ENCODE measurements at regions not wholly inside any gene's neighbourhood (a gene's known extent, or its start where the extent isn't known, plus 50 kb on each side); places are given as distances from the start of the nearest gene placed in this dataset.

- H3K79me1 ChIP-seq (ENCODE audit: low read length), result no peaks in the 10 kb centered on the region
- WGBS (ENCODE audit: extremely low coverage, insufficient coverage, insufficient read length), result no CpG with 5 or more reads among the region's 3 CpGs
- H3K14ac ChIP-seq (ENCODE audit: low read length), result no peak overlapping the region
- H2AK5ac ChIP-seq (ENCODE audit: low read length), result no peak overlapping the region
- H3K4me3 ChIP-seq (ENCODE audit: low read depth, low read length), result no peak overlapping the region
- no peak overlapping the region for H2AFZ ChIP-seq (ENCODE audit: insufficient read depth, low read length, poor library complexity)
- H3K23ac ChIP-seq (ENCODE audit: low read length), result no peak overlapping the region
- no peak overlapping the region for H4K12ac ChIP-seq (ENCODE audit: low read depth, low read length)
- no peak overlapping the region for H4K8ac ChIP-seq (ENCODE audit: low read depth, low read length)
- H2BK12ac ChIP-seq (ENCODE audit: low read length), result no peak overlapping the region
- H3K27ac ChIP-seq (ENCODE audit: low read depth, low read length), result no peak overlapping the region
- no peaks in the 10 kb centered on the region for H3K36me3 ChIP-seq (ENCODE audit: control insufficient read depth in 1 of 2, insufficient read depth in 2 of 2, low read length in 2 of 2)
- H3K9ac ChIP-seq (ENCODE audit: low read length), result no peak overlapping the region
- no peak overlapping the region for H3K4ac ChIP-seq (ENCODE audit: low read depth, low read length)
- no peak for DNase-seq
- H3K9me3 ChIP-seq (ENCODE audit: insufficient read depth, low read depth, low read length), result no peaks in the 10 kb centered on the region
- H3K27me3 ChIP-seq (ENCODE audit: insufficient read depth, low read length), result no peaks in the 10 kb centered on the region
- H4K91ac ChIP-seq (ENCODE audit: low read depth, low read length), result no peak overlapping the region
- no peak overlapping the region for H2BK120ac ChIP-seq (ENCODE audit: insufficient read depth, low read length, poor library complexity)
- H3K79me2 ChIP-seq (ENCODE audit: control insufficient read depth, insufficient read depth, low read length, poor library complexity), result no peaks in the 10 kb centered on the region
- H2BK5ac ChIP-seq (ENCODE audit: low read depth, low read length, poor library complexity), result no peak overlapping the region
- no peak overlapping the region for H3K18ac ChIP-seq (ENCODE audit: low read length)
- no peaks in the 10 kb centered on the region for H3K4me1 ChIP-seq (ENCODE audit: control insufficient read depth in 1 of 2, insufficient read depth in 2 of 2, low read length in 2 of 2)
- H3K4me2 ChIP-seq (ENCODE audit: low read length), result no peak overlapping the region
Observed at GRCh38 chr3:109225516-109225915, 89.0 kb downstream of the C3orf85 start.

GRCh38 chr3:109228391-109229080 lies 87.8 kb downstream of the DPPA2 start:
- H3K4ac ChIP-seq (ENCODE audit: low read depth, low read length), result no peak overlapping the region
- no peak overlapping the region for H3K4me3 ChIP-seq (ENCODE audit: low read depth, low read length)
- H3K27ac ChIP-seq (ENCODE audit: low read depth, low read length), result no peak overlapping the region
- no peak overlapping the region for H2AFZ ChIP-seq (ENCODE audit: insufficient read depth, low read length, poor library complexity)
- no peaks in the 10 kb centered on the region for H3K27me3 ChIP-seq (ENCODE audit: insufficient read depth, low read length)
- H3K18ac ChIP-seq (ENCODE audit: low read length), result no peak overlapping the region
- H3K4me1 ChIP-seq (ENCODE audit: control insufficient read depth in 1 of 2, insufficient read depth in 2 of 2, low read length in 2 of 2), result no peaks in the 10 kb centered on the region
- no peak for DNase-seq
- no peaks in the 10 kb centered on the region for H3K79me1 ChIP-seq (ENCODE audit: low read length)
- peaks cover 5% of the 10 kb centered on the region for H3K9me3 ChIP-seq (ENCODE audit: insufficient read depth, low read depth, low read length)
- no peaks in the 10 kb centered on the region for H3K36me3 ChIP-seq (ENCODE audit: control insufficient read depth in 1 of 2, insufficient read depth in 2 of 2, low read length in 2 of 2)
- H3K23ac ChIP-seq (ENCODE audit: low read length), result no peak overlapping the region
- H2AK5ac ChIP-seq (ENCODE audit: low read length), result no peak overlapping the region
- no peak overlapping the region for H3K14ac ChIP-seq (ENCODE audit: low read length)
- H4K8ac ChIP-seq (ENCODE audit: low read depth, low read length), result no peak overlapping the region
- no peak overlapping the region for H3K4me2 ChIP-seq (ENCODE audit: low read length)
- H2BK12ac ChIP-seq (ENCODE audit: low read length), result no peak overlapping the region
- H4K91ac ChIP-seq (ENCODE audit: low read depth, low read length), result no peak overlapping the region
- H2BK5ac ChIP-seq (ENCODE audit: low read depth, low read length, poor library complexity), result no peak overlapping the region
- no peak overlapping the region for H2BK120ac ChIP-seq (ENCODE audit: insufficient read depth, low read length, poor library complexity)
- WGBS (ENCODE audit: extremely low coverage, insufficient coverage, insufficient read length), result no CpG with 5 or more reads among the region's 2 CpGs
- no peaks in the 10 kb centered on the region for H3K79me2 ChIP-seq (ENCODE audit: control insufficient read depth, insufficient read depth, low read length, poor library complexity)
- H4K12ac ChIP-seq (ENCODE audit: low read depth, low read length), result no peak overlapping the region
- no peak overlapping the region for H3K9ac ChIP-seq (ENCODE audit: low read length)

- H3K18ac ChIP-seq (ENCODE audit: low read length), result no peak overlapping the region
- H3K79me2 ChIP-seq (ENCODE audit: control insufficient read depth, insufficient read depth, low read length, poor library complexity), result no peaks in the 10 kb centered on the region
- H3K4me2 ChIP-seq (ENCODE audit: low read length), result no peak overlapping the region
- no peak overlapping the region for H3K4ac ChIP-seq (ENCODE audit: low read depth, low read length)
- H3K4me1 ChIP-seq (ENCODE audit: control insufficient read depth in 1 of 2, insufficient read depth in 2 of 2, low read length in 2 of 2), result no peaks in the 10 kb centered on the region
- no peak overlapping the region for H2AFZ ChIP-seq (ENCODE audit: insufficient read depth, low read length, poor library complexity)
- no peak overlapping the region for H3K14ac ChIP-seq (ENCODE audit: low read length)
- no peak overlapping the region for H3K4me3 ChIP-seq (ENCODE audit: low read depth, low read length)
- H3K27me3 ChIP-seq (ENCODE audit: insufficient read depth, low read length), result no peaks in the 10 kb centered on the region
- no peak overlapping the region for H3K27ac ChIP-seq (ENCODE audit: low read depth, low read length)
- no peak overlapping the region for H2AK5ac ChIP-seq (ENCODE audit: low read length)
- H4K91ac ChIP-seq (ENCODE audit: low read depth, low read length), result no peak overlapping the region
- no peak overlapping the region for H3K23ac ChIP-seq (ENCODE audit: low read length)
- no peak for DNase-seq
- no peak overlapping the region for H3K9ac ChIP-seq (ENCODE audit: low read length)
- no peak overlapping the region for H4K8ac ChIP-seq (ENCODE audit: low read depth, low read length)
- H3K9me3 ChIP-seq (ENCODE audit: insufficient read depth, low read depth, low read length), result peaks cover 5% of the 10 kb centered on the region
- H3K36me3 ChIP-seq (ENCODE audit: control insufficient read depth in 1 of 2, insufficient read depth in 2 of 2, low read length in 2 of 2), result no peaks in the 10 kb centered on the region
- no peaks in the 10 kb centered on the region for H3K79me1 ChIP-seq (ENCODE audit: low read length)
- no peak overlapping the region for H4K12ac ChIP-seq (ENCODE audit: low read depth, low read length)
- no peak overlapping the region for H2BK12ac ChIP-seq (ENCODE audit: low read length)
- H2BK5ac ChIP-seq (ENCODE audit: low read depth, low read length, poor library complexity), result no peak overlapping the region
- WGBS (ENCODE audit: extremely low coverage, insufficient coverage, insufficient read length), result no CpG with 5 or more reads among the region's 3 CpGs
- no peak overlapping the region for H2BK120ac ChIP-seq (ENCODE audit: insufficient read depth, low read length, poor library complexity)
Observed at GRCh38 chr3:109229174-109229847, 87.0 kb downstream of the DPPA2 start.

GRCh38 chr3:109234300-109234699 lies 82.0 kb downstream of the DPPA2 start:
- DNase-seq, result no peak
- Histone ChIP-seq H2BK5ac (ENCODE audit: low read depth, low read length, poor library complexity) (no peak overlapping the region), H3K9ac (ENCODE audit: low read length) (no peak overlapping the region), H3K27me3 (ENCODE audit: insufficient read depth, low read length) (no peaks in the 10 kb centered on the region), H3K9me3 (ENCODE audit: insufficient read depth, low read depth, low read length) (peaks cover 5% of the 10 kb centered on the region), H2AK5ac (ENCODE audit: low read length) (no peak overlapping the region), H3K4ac (ENCODE audit: low read depth, low read length) (no peak overlapping the region), H2BK12ac (ENCODE audit: low read length) (no peak overlapping the region), H3K27ac (ENCODE audit: low read depth, low read length) (no peak overlapping the region), H2BK120ac (ENCODE audit: insufficient read depth, low read length, poor library complexity) (no peak overlapping the region), H4K91ac (ENCODE audit: low read depth, low read length) (no peak overlapping the region), H3K79me1 (ENCODE audit: low read length) (no peaks in the 10 kb centered on the region), H4K8ac (ENCODE audit: low read depth, low read length) (no peak overlapping the region), H3K4me1 (ENCODE audit: control insufficient read depth in 1 of 2, insufficient read depth in 2 of 2, low read length in 2 of 2) (no peaks in the 10 kb centered on the region), H3K14ac (ENCODE audit: low read length) (no peak overlapping the region), H3K23ac (ENCODE audit: low read length) (no peak overlapping the region), H3K18ac (ENCODE audit: low read length) (no peak overlapping the region), H3K79me2 (ENCODE audit: control insufficient read depth, insufficient read depth, low read length, poor library complexity) (no peaks in the 10 kb centered on the region), H3K4me2 (ENCODE audit: low read length) (no peak overlapping the region), H2AFZ (ENCODE audit: insufficient read depth, low read length, poor library complexity) (no peak overlapping the region), H4K12ac (ENCODE audit: low read depth, low read length) (no peak overlapping the region), H3K36me3 (ENCODE audit: control insufficient read depth in 1 of 2, insufficient read depth in 2 of 2, low read length in 2 of 2) (no peaks in the 10 kb centered on the region), H3K4me3 (ENCODE audit: low read depth, low read length) (no peak overlapping the region)
- no CpG with 5 or more reads among the region's 5 CpGs for WGBS (ENCODE audit: extremely low coverage, insufficient coverage, insufficient read length)
